ENCODE measurements at regions not wholly inside any gene's neighbourhood (a gene's known extent, or its start where the extent isn't known, plus 50 kb on each side); places are given as distances from the start of the nearest gene placed in this dataset.

GRCh38 chr6:126529637-126530362 lies 189.9 kb downstream of the CENPW start:
- DNase-seq (ENCODE audit: low spot score), result no peak

- DNase-seq (ENCODE audit: low spot score), result no peak
Measured at GRCh38 chr6:126530775-126531174, 190.9 kb downstream of the CENPW start.

- no peak for DNase-seq (ENCODE audit: low spot score)
Measured at GRCh38 chr6:126531286-126531685, 191.4 kb downstream of the CENPW start.

GRCh38 chr6:126531840-126532239 lies 191.9 kb downstream of the CENPW start:
- no peak for DNase-seq (ENCODE audit: low spot score)

- DNase-seq (ENCODE audit: low spot score), result no peak
Measured at GRCh38 chr6:126534401-126534800, 194.5 kb downstream of the CENPW start.

GRCh38 chr6:126535138-126535537 lies 195.2 kb downstream of the CENPW start:
- DNase-seq (ENCODE audit: low spot score), result no peak

GRCh38 chr6:126535595-126535994 lies 195.7 kb downstream of the CENPW start:
- no peak for DNase-seq (ENCODE audit: low spot score)

- DNase-seq (ENCODE audit: low spot score), result no peak
Measured at GRCh38 chr6:126537061-126537816, 197.3 kb downstream of the CENPW start.

- no peak for DNase-seq (ENCODE audit: low spot score)
Measured at GRCh38 chr6:126539022-126539421, 199.1 kb downstream of the CENPW start.

- DNase-seq (ENCODE audit: low spot score), result no peak
Measured at GRCh38 chr6:126540161-126540560, 200.2 kb downstream of the CENPW start.

GRCh38 chr6:126541806-126542491 lies 202.0 kb downstream of the CENPW start:
- DNase-seq (ENCODE audit: low spot score), result no peak

- DNase-seq (ENCODE audit: low spot score), result no peak
Measured at GRCh38 chr6:126546541-126547120, 206.7 kb downstream of the CENPW start.

- no peak for DNase-seq (ENCODE audit: low spot score)
Measured at GRCh38 chr6:126548300-126548699, 208.4 kb downstream of the CENPW start.

- no peak for DNase-seq (ENCODE audit: low spot score)
Measured at GRCh38 chr6:126550323-126550722, 210.4 kb downstream of the CENPW start.

GRCh38 chr6:126551832-126552231 lies 211.9 kb downstream of the CENPW start:
- DNase-seq (ENCODE audit: low spot score), result no peak

GRCh38 chr6:126553854-126554253 lies 213.9 kb downstream of the CENPW start:
- no peak for DNase-seq (ENCODE audit: low spot score)

GRCh38 chr6:126570507-126570906 lies 230.6 kb downstream of the CENPW start:
- no peak for DNase-seq (ENCODE audit: low spot score)

GRCh38 chr6:126574301-126574700 lies 234.4 kb downstream of the CENPW start:
- no peak for DNase-seq (ENCODE audit: low spot score)

GRCh38 chr6:126581316-126581715 lies 241.4 kb downstream of the CENPW start:
- no peak for DNase-seq (ENCODE audit: low spot score)

GRCh38 chr6:126600258-126600916 lies 260.5 kb downstream of the CENPW start:
- DNase-seq (ENCODE audit: low spot score), result no peak

- no peak for DNase-seq (ENCODE audit: low spot score)
Measured at GRCh38 chr6:126603410-126603809, 263.5 kb downstream of the CENPW start.

GRCh38 chr6:126605089-126605488 lies 265.2 kb downstream of the CENPW start:
- DNase-seq (ENCODE audit: low spot score), result no peak

All from hematopoietic multipotent progenitor cell treated with erythropoietin and hydrocortisone succinate and interleukin-3 and kit ligand, for 15 days (in vitro differentiated cells).